ENCODE measurements at regions not wholly inside any gene's neighbourhood (a gene's known extent, or its start where the extent isn't known, plus 50 kb on each side); places are given as distances from the start of the nearest gene placed in this dataset.

- H3K4me3 ChIP-seq (ENCODE audit: low read depth, low read length) = no peak overlapping the region
- no peak for TF ChIP-seq CTCF (IDR thresholded peaks at IDR 0.05; ENCODE audit: insufficient read depth, low read depth, low read length)
- no peak for DNase-seq (ENCODE audit: low read depth)
Measured at GRCh38 chr10:93147281-93147680, 73.6 kb downstream of the CYP26A1 start.

GRCh38 chr10:93148476-93148875, 74.8 kb downstream of the CYP26A1 start:
- DNase-seq (ENCODE audit: low read depth) = no peak
- TF ChIP-seq CTCF (IDR thresholded peaks at IDR 0.05; ENCODE audit: insufficient read depth, low read depth, low read length) = no peak
- H3K4me3 ChIP-seq (ENCODE audit: low read depth, low read length) = no peak overlapping the region

GRCh38 chr10:93149761-93150160, 76.1 kb downstream of the CYP26A1 start:
- TF ChIP-seq CTCF (IDR thresholded peaks at IDR 0.05; ENCODE audit: insufficient read depth, low read depth, low read length) = no peak
- no peak overlapping the region for H3K4me3 ChIP-seq (ENCODE audit: low read depth, low read length)
- no peak for DNase-seq (ENCODE audit: low read depth)

- H3K4me3 ChIP-seq (ENCODE audit: low read depth, low read length) = no peak overlapping the region
- TF ChIP-seq CTCF (IDR thresholded peaks at IDR 0.05; ENCODE audit: insufficient read depth, low read depth, low read length) = no peak
- DNase-seq (ENCODE audit: low read depth) = no peak
Measured at GRCh38 chr10:93150289-93150688, 76.6 kb downstream of the CYP26A1 start.

GRCh38 chr10:93150990-93151547, 77.4 kb downstream of the CYP26A1 start:
- no peak overlapping the region for H3K4me3 ChIP-seq (ENCODE audit: low read depth, low read length)
- no peak for TF ChIP-seq CTCF (IDR thresholded peaks at IDR 0.05; ENCODE audit: insufficient read depth, low read depth, low read length)
- DNase-seq (ENCODE audit: low read depth) = no peak

- peak; percentile 38 for DNase-seq (ENCODE audit: low read depth)
- TF ChIP-seq CTCF (IDR thresholded peaks at IDR 0.05; ENCODE audit: insufficient read depth, low read depth, low read length) = no peak
- no peak overlapping the region for H3K4me3 ChIP-seq (ENCODE audit: low read depth, low read length)
Measured at GRCh38 chr10:93152136-93152535, 78.4 kb downstream of the CYP26A1 start.

- H3K4me3 ChIP-seq (ENCODE audit: low read depth, low read length) = no peak overlapping the region
- no peak for DNase-seq (ENCODE audit: low read depth)
- no peak for TF ChIP-seq CTCF (IDR thresholded peaks at IDR 0.05; ENCODE audit: insufficient read depth, low read depth, low read length)
Measured at GRCh38 chr10:93154531-93154930, 80.8 kb downstream of the CYP26A1 start.
